Nephron (organoid): ENCODE measurements at regions not wholly inside any gene's neighbourhood (a gene's known extent, or its start where the extent isn't known, plus 50 kb on each side); places are given as distances from the start of the nearest gene placed in this dataset.

Source experiments
- H3K27ac Mint-ChIP-seq, 3 experiments: 2 replicates each; pipeline ENCODE4 v1.8.0; 2020; ENCODE audit warnings: mixed read lengths in 3 of 3, mild to moderate bottlenecking in 2 of 3, moderate library complexity in 1 of 3
- H3K27me3 Mint-ChIP-seq: 2 replicates; pipeline ENCODE4 v1.8.0; 2021; ENCODE audit warnings: low read depth, mild to moderate bottlenecking, moderate library complexity, mixed read lengths
- H3K36me3 Mint-ChIP-seq: 2 replicates; pipeline ENCODE4 v1.8.0; 2020; ENCODE audit warnings: low read depth, mixed read lengths
- H3K4me1 Mint-ChIP-seq: 2 replicates; pipeline ENCODE4 v1.8.0; 2020; ENCODE audit warnings: mixed read lengths
- H3K4me3 Mint-ChIP-seq, 3 experiments: 2 replicates each; pipeline ENCODE4 v1.8.0; 2020; ENCODE audit warnings: mild to moderate bottlenecking in 3 of 3, mixed read lengths in 3 of 3, moderate library complexity in 2 of 3
- H3K9me3 Mint-ChIP-seq: 2 replicates; pipeline ENCODE4 v1.8.0; 2020; ENCODE audit warnings: mixed read lengths
- CTCF ChIP-seq, 3 experiments: fragments of 200-600 bp; sonication (generic); IDR thresholded peaks; one replicate each; pipeline ENCODE4 v1.5.0; 2021; ENCODE audit warnings: antibody characterized with exemption in 3 of 3; ENCODE audit not compliant: unreplicated experiment in 3 of 3

GRCh38 chr13:111620166-111620565 is 299.7 kb downstream of the TEX29 start:
- H3K4me3 Mint-ChIP-seq: no peak overlapping the region
- TF ChIP-seq CTCF (IDR thresholded peaks at IDR 0.05; ENCODE audit: unreplicated experiment in 3 of 3): no peak

GRCh38 chr13:111620586-111620985 is 300.1 kb downstream of the TEX29 start:
- Mint-ChIP-seq H3K9me3 (no peaks in the 10 kb centered on the region), H3K36me3 (no peaks in the 10 kb centered on the region), H3K27ac (no peak overlapping the region), H3K27me3 (peaks cover 27% of the 10 kb centered on the region), H3K4me3 (no peak overlapping the region), H3K4me1 (no peaks in the 10 kb centered on the region)
- no peak for TF ChIP-seq CTCF (IDR thresholded peaks at IDR 0.05; ENCODE audit: unreplicated experiment in 3 of 3)

More at GRCh38 chr13:111620166-111620565, 299.7 kb downstream of the TEX29 start:
- no peaks in the 10 kb centered on the region for H3K9me3 Mint-ChIP-seq
- no peaks in the 10 kb centered on the region for H3K36me3 Mint-ChIP-seq
- peaks cover 25% of the 10 kb centered on the region for H3K27me3 Mint-ChIP-seq
- no peaks in the 10 kb centered on the region for H3K4me1 Mint-ChIP-seq
- no peak overlapping the region for H3K27ac Mint-ChIP-seq

GRCh38 chr13:111621164-111621563 is 300.7 kb downstream of the TEX29 start:
- Mint-ChIP-seq H3K9me3 (no peaks in the 10 kb centered on the region), H3K27ac (no peak overlapping the region), H3K4me1 (no peaks in the 10 kb centered on the region), H3K4me3 (no peak overlapping the region), H3K36me3 (no peaks in the 10 kb centered on the region), H3K27me3 (peaks cover 22% of the 10 kb centered on the region)
- TF ChIP-seq CTCF (IDR thresholded peaks at IDR 0.05; ENCODE audit: unreplicated experiment in 3 of 3): no peak

- Mint-ChIP-seq H3K27me3 (peaks cover 19% of the 10 kb centered on the region), H3K4me3 (no peak overlapping the region), H3K27ac (no peak overlapping the region), H3K9me3 (no peaks in the 10 kb centered on the region), H3K36me3 (no peaks in the 10 kb centered on the region), H3K4me1 (no peaks in the 10 kb centered on the region)
- TF ChIP-seq CTCF (IDR thresholded peaks at IDR 0.05; ENCODE audit: unreplicated experiment in 3 of 3): no peak
Measured at GRCh38 chr13:111622051-111622531, 301.6 kb downstream of the TEX29 start.

GRCh38 chr13:111623208-111623607 is 302.8 kb downstream of the TEX29 start:
- peaks cover 29% of the 10 kb centered on the region for H3K27me3 Mint-ChIP-seq
- H3K9me3 Mint-ChIP-seq: peaks cover 2% of the 10 kb centered on the region
- no peak overlapping the region for H3K27ac Mint-ChIP-seq
- H3K36me3 Mint-ChIP-seq: no peaks in the 10 kb centered on the region
- TF ChIP-seq CTCF (IDR thresholded peaks at IDR 0.05; ENCODE audit: unreplicated experiment in 3 of 3): no peak
- no peak overlapping the region for H3K4me3 Mint-ChIP-seq
- H3K4me1 Mint-ChIP-seq: no peaks in the 10 kb centered on the region

- Mint-ChIP-seq H3K27ac (no peak overlapping the region), H3K4me1 (no peaks in the 10 kb centered on the region), H3K27me3 (peaks cover 29% of the 10 kb centered on the region), H3K9me3 (peaks cover 2% of the 10 kb centered on the region), H3K4me3 (no peak overlapping the region), H3K36me3 (no peaks in the 10 kb centered on the region)
- no peak for TF ChIP-seq CTCF (IDR thresholded peaks at IDR 0.05; ENCODE audit: unreplicated experiment in 3 of 3)
Measured at GRCh38 chr13:111623743-111624505, 303.5 kb downstream of the TEX29 start.
